HG02970 (cell line): ENCODE measurements at regions not wholly inside any gene's neighbourhood (a gene's known extent, or its start where the extent isn't known, plus 50 kb on each side); places are given as distances from the start of the nearest gene placed in this dataset.

Experiments
- ATAC-seq: cut with Tn5 transposase; IDR thresholded peaks from one replicate; pipeline ENCODE4 v1.9.1; 2021; ENCODE audit warnings: mild to moderate bottlenecking, moderate library complexity, moderate number of reproducible peaks; ENCODE audit not compliant: unreplicated experiment, low FRiP score

DNA sequence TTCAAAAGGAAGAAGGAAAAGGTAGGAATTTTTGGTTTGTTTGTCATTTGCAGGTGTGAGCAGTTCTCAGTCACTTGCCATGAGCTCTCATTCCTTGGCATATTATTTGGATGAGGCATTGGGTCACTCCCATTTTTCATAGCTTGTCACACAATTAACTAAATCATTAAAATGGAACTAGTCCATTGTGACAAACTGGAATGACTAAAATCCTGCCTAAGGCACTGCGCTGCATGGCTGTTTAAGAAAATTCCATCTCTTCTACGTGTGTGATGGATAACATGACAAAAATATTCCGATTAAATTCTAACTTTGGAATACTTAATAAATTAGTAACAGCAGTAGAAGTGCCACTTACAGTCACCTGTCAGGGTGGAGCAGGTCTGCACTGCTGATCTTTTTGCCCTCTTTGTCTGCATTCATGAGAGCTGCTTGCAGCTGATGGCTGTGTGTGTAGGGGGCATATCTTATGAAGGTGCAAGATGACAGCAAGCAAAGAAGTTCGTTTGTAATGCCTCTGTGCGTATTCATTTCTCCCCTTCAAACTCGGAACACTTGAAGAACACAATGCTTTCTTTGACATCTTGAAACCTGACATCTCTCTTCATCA lies 1292.6 kb upstream of the MAP3K7 start:
- no peak for ATAC-seq

DNA sequence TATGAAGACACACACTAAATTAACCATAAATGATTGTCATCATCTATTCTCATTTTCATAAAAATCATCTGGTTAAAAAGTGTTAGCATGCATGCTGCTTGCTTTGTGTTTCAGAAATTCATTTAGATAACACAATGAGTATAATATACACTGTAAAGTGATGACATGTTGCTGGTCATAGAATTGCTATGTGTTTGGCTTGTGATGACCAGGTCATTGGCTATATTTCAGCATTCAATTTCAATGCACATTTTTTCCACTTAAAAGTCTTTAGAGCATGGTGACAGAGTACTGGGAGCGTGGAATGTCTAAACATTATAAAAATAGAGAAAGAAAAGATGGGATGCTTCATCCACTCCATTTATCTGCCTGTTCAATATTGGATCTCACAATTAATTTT lies 1291.1 kb upstream of the MAP3K7 start:
- ATAC-seq, result no peak

DNA sequence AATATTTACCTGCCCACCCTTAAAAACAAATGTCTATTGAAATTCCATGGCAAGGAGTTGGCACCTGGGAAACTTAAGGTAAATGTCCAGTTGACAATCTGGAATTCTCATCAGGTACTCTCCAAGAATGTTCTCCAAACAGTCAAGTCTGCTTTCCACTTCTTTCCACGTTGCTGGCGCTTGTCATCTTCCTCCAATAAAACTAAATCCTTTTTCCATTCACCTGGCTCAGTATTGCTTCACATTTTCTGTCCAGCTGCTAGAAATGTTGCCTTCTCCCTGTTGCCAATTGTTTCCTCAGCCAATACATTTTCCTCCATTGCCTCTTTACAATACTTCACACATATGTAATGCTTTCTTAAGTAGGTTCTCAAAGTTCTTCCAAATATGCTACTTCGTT lies 1288.1 kb upstream of the MAP3K7 start:
- ATAC-seq, result no peak

DNA sequence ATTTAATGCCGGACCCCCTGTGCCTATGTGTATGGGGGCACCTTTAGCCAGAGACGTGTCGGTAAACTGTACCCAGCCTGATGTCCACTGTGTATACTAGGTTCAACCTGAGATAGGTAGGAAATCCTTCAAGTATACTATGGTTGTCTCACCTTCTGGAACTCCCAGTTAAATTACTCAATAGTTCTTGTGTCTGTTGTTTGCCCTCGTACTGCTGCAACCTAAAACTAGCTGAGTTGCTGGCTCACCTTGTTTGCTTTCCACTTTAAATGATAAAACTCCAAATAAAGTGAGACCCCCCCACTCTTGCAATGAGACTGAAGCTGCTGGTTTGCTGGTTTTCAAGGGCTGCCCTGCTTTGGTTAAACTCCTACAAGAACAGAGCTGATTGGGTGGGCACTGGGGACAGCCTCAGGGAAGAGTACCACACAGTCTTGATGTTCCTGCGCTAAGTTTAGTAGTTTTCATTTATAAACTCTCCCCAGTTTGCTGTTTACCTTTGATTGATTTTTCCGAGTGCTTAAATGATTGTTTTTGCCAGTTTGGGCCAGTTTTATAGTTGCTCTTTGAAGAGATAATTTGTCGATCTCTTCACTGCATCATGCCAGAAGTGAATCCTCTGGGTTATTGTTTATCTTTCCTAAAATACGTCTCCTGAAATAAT lies 1281.8 kb upstream of the MAP3K7 start:
- no peak for ATAC-seq

DNA sequence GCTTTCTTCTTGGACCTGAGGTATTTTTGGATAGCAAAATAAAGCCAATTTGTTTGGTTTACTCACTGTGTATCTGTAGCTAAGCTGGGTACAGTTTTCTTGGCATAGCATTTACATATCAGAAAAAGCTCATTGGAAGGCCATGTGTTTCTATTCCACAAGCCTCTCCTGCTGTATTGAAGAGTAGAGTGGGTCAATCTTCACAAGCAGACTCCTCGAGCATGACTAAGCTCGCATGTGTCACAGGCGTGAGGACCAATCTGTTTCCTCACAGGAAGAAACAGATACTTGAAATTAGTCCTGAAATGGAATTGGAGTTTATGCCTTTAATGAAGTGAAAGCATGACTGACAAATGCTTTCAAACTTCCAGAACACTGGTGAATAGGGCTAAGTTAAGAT lies 1279.0 kb upstream of the MAP3K7 start:
- no peak for ATAC-seq

DNA sequence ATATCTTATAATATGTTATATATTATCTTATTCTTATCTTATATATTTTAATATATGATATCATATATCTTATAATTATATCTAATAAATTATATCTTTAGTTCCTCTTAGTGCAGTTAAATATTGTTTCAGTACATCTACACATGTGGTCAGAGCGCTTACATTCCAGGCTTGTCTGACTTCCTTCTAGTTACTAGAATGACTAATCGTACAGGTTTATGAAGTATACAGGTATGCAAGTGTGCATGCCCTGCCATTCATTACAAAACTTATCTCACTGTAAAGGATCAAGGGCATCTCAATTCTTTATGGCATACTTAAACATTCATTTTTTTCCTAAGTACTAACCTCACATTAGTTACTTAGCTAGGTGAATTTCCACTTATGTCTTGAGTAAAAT lies 1278.0 kb upstream of the MAP3K7 start:
- ATAC-seq, result no peak

DNA sequence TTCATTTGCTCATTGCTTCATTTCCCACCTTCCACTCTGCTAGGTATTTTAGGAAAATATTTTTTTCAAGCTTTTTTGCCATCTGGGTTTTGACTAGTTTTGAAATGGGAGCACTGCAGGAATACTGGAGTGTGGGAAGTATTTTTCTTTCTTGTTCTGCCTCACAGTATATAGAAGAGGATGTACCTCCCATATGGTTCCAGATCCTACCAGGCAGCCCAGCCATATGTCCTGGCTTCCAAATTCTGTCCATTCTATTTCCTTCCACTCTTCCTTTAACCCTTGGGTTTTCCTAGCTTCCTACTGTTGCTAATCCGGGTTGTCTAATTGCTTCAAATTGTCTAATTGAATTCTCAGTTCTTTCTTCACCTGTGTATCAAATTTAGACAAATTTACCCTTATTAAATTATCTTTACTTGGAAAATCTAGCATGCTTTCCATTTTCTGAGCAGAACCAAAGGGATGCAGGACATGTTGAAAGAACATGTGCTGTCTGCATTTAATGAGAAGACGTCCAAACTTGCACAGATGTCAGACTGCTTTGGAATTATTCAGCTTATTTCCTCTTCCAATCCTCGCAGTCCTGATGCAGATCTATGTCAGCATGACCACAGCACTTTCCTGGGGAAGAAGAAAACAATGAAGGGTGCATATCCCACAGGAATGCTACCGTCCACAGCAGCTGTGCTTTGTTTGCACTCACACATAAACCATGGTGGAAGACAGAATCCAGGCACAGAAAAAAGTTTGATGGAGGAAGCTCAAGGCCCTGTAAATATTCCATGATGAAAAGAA lies 1273.9 kb upstream of the MAP3K7 start:
- no peak for ATAC-seq

DNA sequence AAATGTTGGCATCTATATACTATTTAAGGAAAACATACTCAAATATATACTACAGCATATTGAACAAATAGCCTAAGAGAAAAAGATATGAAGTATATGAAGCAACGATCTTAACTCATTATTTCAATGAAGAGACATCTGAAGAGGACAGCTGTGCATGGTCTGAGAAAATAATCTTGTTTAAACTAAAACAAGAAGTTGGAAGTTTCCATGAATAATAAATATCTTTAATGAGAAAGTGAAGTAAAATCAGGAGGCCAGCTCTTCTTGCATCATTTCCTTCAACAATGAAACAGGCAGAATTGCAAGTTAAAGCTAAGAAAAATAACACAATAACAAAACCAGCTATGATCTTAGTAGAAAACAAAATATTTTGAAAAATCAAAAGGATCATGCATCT lies 1265.4 kb upstream of the MAP3K7 start:
- no peak for ATAC-seq

DNA sequence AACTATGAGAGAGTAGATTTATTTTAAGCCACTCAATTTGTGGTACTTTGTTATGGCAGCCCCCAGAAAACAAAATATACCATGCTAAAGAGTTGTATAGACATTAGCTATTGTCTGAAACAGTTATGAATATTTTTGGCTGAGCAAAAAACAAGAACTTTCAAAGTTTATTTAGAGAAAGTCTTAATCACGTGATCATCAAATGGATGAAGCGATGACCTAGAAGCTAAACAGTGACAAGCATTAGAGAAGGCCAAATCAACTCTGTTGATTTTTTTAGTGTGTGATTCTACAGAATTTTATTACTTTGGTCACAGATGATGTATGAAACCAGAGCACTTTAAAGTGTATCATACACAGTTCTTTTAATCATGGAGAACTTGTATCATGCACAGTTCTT lies 1247.9 kb upstream of the MAP3K7 start:
- ATAC-seq, result no peak

DNA sequence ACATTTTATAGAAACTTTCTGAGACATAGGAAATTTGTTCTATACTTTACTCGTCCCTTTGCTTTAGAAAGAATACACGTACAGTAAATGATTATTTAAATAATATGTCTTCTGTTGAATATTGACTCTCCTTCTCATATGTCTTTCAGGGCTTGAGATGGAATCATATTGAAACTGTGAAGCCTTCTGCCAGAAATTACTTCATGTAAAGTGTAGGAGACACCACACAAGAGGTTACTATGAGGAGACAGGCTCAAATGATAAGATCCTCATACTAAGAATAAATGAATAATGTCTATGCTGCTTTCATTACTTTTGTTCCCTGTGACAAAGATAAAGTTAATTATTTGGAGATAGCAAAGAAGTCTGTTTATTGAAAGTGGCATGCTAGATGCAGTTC lies 1240.3 kb upstream of the MAP3K7 start:
- no peak for ATAC-seq

DNA sequence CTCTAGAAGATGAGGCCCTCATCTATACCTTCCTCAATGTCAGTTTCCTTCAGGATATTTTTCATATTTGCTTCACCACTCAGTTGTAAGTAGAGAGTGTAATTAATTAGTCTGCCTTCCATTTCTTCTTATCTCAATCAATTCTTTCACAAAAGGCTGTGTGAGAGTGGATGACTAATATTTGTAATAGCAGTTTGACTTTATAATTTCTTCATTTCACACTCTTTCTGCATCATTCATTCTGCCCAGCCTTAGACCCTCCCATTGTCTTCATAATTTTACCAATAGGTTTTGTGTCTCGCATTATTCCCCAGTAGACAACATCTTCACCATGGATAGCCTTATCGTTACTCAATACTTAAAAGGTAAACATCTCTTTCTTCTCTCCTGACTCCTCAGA lies 1239.3 kb upstream of the MAP3K7 start:
- no peak for ATAC-seq

DNA sequence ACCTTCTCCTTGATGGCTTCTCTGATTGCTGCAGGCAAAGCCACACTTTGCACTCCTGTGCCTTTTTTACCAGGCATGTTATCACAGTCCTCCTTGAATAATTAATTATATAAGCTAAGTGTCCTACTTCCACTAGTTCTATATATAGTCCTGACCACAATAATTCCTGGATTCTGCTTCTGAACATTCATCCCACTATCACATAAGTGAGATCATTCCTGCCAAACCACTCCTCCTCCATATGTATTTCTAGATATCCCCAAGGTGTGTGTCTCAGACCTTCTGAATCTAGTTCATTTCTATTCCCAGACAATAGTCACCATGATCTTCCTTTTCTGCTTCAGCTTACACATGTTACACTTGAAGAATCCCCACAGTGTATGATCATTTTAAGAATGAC lies 1237.5 kb upstream of the MAP3K7 start:
- no peak for ATAC-seq

DNA sequence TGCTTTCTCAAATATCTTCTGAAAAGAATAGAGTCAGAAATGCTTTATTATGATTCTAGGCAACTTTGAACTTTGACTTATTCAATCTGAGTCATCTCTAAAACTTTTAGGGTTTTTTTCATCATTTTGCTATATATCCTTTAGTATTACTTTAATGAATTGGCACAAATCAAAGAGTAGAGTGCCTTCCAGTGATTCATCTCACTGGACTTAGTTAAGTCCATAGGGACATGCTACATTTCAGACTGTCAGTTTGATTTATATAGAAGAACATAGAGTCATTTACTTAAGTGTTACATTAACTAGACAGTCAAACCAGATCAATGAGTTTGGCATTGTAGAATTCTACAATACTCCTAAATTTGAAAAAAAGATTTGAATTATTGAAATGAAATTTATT lies 1235.7 kb upstream of the MAP3K7 start:
- ATAC-seq, result no peak

DNA sequence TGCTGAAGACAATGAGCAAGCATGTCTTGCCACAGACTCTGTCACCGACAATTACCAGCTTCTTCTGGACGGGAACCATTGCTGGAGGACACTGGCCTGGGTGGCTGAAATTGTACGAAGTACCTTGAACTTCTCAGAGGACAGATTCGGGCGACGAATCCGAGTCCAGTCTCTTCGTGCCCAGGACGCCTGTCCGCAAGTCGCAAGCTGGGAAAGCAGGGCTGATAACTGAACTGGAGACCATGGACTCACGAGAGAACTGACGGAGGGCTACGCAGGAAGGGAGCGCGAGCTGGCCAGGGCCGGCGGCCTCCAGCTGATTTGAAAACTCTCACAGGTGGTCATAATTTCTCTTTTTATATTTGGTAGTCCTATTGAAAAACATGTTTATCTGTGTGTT lies 1229.5 kb upstream of the MAP3K7 start:
- ATAC-seq, result no peak

DNA sequence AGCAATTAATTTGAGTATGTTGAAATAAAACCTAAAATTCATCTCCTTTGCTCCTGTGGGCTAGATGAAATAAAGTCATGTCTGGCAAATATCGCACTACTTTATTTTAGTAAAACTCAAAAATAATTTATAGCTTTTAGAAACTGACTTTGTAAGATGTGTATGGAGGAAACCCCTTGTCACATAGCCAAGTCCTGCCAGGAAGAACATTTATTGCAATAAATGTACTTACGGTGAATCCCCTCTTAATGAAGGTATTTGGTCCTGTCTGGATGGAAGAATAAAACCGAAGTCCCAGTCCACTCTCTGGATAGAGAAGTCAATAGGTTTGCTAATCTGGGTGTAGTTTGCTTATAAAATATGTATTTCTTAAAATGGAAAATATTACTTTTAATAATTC lies 1226.8 kb upstream of the MAP3K7 start:
- no peak for ATAC-seq

DNA sequence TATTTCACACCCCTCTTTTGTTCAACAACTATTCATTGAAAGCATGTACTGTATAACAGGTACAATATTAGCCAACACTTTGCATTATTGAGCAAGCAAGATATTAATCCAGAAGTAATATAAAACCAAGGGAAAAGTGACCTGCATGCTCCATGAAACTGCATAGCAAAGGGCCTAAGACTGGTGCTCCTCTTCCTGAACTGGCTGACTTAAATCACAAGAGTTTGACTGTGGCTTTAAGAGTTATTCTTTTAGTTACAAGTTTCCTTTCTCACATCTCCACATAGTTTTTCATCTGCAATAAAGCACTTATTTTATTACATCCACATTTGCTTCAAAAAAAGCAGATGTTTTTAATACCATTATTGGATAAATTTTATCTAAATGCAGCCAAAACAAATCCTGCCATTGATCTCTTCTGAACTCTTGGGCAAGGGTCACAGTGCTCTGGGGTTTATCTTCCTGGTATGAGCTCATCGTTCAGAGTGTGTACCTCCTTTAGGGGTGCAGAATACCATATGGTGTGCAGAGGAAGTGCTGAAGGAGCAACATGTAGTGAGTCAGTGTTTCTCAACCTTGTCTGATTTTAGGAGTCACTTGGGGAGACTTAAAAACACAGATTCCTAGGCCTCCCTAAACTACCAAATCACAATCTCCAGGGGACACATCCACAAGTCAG lies 1225.9 kb upstream of the MAP3K7 start:
- no peak for ATAC-seq

DNA sequence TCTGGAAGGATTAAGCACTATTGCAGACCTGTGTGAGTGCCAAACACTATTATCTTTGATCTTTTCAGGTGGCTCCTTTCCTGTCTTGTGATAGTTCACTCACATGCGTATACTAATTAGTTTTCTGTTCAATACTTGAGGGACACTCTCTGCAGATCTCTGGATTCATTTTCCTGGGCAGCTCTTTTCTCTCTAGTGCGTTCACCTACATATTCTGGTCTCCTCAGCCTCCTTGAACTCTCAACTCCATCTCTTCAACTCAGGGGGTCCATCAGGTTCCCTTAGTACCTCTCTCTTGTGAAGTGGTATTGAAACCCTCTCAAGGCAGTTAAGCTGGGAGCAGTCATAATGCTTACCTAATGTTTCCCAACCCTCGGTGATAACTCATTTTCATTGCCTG lies 1218.1 kb upstream of the MAP3K7 start:
- no peak for ATAC-seq

DNA sequence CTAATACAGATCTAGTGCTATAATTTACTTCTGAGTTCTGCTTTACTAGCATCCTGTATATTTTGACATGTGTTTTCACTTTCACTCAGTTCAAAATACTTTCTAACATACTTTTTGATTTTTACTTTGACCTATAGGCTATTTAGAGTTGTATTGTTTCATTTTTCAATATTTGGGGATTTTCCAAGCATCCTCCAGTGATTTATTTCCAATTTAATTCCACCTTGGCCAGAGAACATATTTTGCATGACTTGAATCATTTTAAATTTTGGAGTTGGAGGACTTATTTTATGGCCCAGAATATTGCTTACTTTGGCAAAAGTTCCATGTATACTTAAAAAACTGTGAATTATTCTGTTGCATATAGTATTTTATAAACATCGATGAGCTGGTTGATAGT lies 1215.6 kb upstream of the MAP3K7 start:
- ATAC-seq, result no peak

DNA sequence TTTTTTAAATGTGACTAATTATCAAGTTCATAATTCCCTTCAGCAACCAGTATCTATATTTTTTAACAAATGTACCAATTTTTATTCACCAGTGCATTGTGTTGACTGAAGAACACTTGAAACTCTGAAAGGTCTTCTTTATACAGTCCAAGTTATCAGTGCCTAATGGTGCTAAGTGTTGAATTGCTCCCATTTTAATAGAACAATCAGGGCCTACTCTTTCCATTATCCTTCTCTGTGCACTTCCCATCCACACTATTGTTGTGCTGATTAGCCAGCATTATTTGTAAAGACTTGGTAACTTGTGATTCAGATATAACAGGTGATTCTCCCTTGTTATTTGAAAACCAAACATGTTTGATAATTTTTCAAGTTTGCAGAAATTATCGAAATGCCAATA lies 1209.7 kb upstream of the MAP3K7 start:
- no peak for ATAC-seq

DNA sequence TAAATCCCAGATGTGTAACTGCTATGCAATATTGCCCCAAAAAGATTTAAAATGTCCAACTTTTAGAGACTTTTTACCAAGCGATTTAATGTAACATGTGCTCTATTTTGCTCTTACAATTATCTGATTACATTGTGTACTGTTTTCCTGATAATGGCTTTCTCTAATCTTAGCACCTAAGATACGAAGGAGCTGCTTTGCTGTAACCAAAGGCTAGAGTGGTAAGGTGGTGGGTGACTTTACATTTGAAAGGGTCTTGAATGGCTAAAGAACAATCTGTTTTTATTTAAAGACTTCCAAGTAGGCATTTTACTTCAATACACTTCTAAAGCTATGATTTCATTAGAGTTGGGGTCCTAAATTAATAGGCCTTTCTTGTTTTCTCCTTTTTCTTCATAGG lies 1201.6 kb upstream of the MAP3K7 start:
- no peak for ATAC-seq

DNA sequence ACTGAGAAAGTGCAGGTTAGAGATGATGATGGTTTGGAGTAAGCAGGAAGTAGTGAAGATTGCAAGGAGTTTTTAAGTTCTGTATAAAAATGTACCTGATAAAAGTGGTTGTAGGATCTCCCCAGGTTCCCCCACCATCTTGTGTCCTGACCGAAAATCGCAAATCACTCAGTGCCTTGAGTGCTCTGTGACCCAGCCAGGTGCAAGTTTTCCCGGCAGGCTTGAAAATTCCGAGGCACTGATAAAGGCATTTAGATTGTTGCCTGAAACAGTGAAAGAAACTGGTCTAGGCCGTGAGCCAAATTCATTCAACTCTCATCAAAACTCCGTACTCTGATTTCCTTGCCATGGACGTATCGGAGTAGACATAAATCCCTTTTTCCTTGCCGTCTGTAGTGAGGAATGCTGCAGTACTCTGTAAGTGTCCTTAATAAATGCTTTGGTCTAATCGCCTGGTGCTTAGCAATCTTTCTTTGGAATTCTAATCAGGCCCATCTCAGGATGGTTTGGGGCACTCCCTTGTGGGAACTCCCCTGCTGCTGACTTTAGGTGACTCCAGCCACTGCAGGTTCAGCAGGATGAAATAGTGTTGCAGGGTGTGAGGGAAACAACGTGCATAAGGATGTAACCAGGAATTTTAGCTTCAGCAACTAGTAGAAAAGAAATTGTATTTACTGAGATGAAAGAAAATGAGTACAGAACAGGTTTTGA lies 1199.8 kb upstream of the MAP3K7 start:
- no peak for ATAC-seq
